ENCODE measurements at regions not wholly inside any gene's neighbourhood (a gene's known extent, or its start where the extent isn't known, plus 50 kb on each side); places are given as distances from the start of the nearest gene placed in this dataset.
"Not testable (repeated sequence)": the region's sequence is repeated elsewhere in the genome, so short reads cannot be mapped to it uniquely, and the experiment has no call there.

DNA sequence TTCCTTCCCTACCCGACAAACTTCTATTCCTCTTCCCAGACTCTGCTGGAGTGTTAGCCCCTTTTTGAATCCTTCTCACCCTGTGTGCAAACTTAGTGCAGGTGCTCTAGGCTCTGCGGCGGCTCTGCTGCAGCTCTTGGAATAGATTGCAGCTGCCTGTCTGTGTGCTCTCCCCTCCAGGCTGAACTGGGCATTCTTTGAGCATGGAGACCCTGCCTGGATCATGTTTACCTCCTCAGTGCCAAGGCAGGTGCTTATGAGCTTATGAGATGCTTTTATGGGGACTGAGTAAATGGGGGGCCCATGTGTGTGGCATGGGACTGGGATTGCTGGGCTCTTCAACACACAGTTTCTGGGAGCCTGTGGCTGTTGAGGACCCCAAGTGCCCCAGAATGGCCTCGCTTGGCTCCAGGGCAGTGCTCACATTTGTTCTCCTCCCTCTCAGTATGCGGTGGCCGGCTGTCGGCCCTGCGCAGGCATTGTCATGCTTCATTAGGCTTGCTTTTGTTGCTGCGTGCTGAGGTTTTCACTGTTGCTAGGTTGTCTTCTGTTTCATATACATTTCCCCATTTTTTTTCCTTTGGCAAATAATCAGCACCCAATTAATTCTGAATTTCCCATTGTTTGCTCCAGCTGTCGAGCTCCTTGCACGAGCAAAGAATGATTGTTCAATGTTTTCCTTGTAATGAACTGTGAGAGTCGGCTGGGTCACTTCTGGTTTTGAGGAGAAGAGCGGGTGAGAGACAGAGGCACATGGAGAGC lies 185.5 kb upstream of the NLRP1 start:
- H3K4me2 ChIP-seq (ENCODE audit: low read length) = no peak overlapping the region

GRCh38 chr17:5770441-5771270 lies 186.3 kb upstream of the NLRP1 start:
- no peaks in the 10 kb centered on the region for H3F3A ChIP-seq (ENCODE audit: control insufficient read depth, insufficient read depth)
- H3K9me2 ChIP-seq (replicated peaks; ENCODE audit: control insufficient read depth, low read length) = no peaks in the 10 kb centered on the region
- no peaks in the 10 kb centered on the region for H3K79me2 ChIP-seq (ENCODE audit: control insufficient read depth, low read length)
- H3K4me2 ChIP-seq (ENCODE audit: low read length) = no peak overlapping the region
- no peak overlapping the region for H3K27ac ChIP-seq (ENCODE audit: low read depth, low read length)
- TF ChIP-seq EZH2phosphoT487 (IDR thresholded peaks at IDR 0.05; ENCODE audit: borderline replicate concordance, low read length) (no peak), CTCF (IDR thresholded peaks at IDR 0.05; ENCODE audit: low read depth, low read length, poor library complexity, severe bottlenecking) (no peak)
- H3K36me3 ChIP-seq (ENCODE audit: control insufficient read depth, low read length) = no peaks in the 10 kb centered on the region
- no peak overlapping the region for H3K4me3 ChIP-seq (ENCODE audit: low read length)
- no peaks in the 10 kb centered on the region for H3K4me1 ChIP-seq (ENCODE audit: control insufficient read depth, low read length)
- H3K27me3 ChIP-seq (ENCODE audit: control insufficient read depth, low read length) = no peaks in the 10 kb centered on the region
- no peaks in the 10 kb centered on the region for H4K20me1 ChIP-seq (ENCODE audit: control insufficient read depth, insufficient read depth, low read depth, low read length)
- no peaks in the 10 kb centered on the region for H3K9me3 ChIP-seq (ENCODE audit: control insufficient read depth, insufficient read depth, low read length)

More for the DNA sequence above, 185.5 kb upstream of the NLRP1 start:
- Histone ChIP-seq H3K4me1 (ENCODE audit: control insufficient read depth, low read length) (no peaks in the 10 kb centered on the region), H3K27ac (ENCODE audit: low read depth, low read length) (no peak overlapping the region), H3K9me2 (replicated peaks; ENCODE audit: control insufficient read depth, low read length) (no peaks in the 10 kb centered on the region), H3K4me3 (ENCODE audit: low read length) (no peak overlapping the region), H3F3A (ENCODE audit: control insufficient read depth, insufficient read depth) (no peaks in the 10 kb centered on the region), H4K20me1 (ENCODE audit: control insufficient read depth, insufficient read depth, low read depth, low read length) (no peaks in the 10 kb centered on the region), H3K27me3 (ENCODE audit: control insufficient read depth, low read length) (no peaks in the 10 kb centered on the region), H3K79me2 (ENCODE audit: control insufficient read depth, low read length) (no peaks in the 10 kb centered on the region), H3K9me3 (ENCODE audit: control insufficient read depth, insufficient read depth, low read length) (no peaks in the 10 kb centered on the region), H3K36me3 (ENCODE audit: control insufficient read depth, low read length) (no peaks in the 10 kb centered on the region)
- TF ChIP-seq CTCF (IDR thresholded peaks at IDR 0.05; ENCODE audit: low read depth, low read length, poor library complexity, severe bottlenecking) (no peak), EZH2phosphoT487 (IDR thresholded peaks at IDR 0.05; ENCODE audit: borderline replicate concordance, low read length) (no peak)

- H3K4me3 ChIP-seq (ENCODE audit: low read length); H3K27me3 ChIP-seq (ENCODE audit: control insufficient read depth, low read length); H3K79me2 ChIP-seq (ENCODE audit: control insufficient read depth, low read length); H3K9me3 ChIP-seq (ENCODE audit: control insufficient read depth, insufficient read depth, low read length); H3F3A ChIP-seq (ENCODE audit: control insufficient read depth, insufficient read depth); H3K4me2 ChIP-seq (ENCODE audit: low read length); H4K20me1 ChIP-seq (ENCODE audit: control insufficient read depth, insufficient read depth, low read depth, low read length); H3K36me3 ChIP-seq (ENCODE audit: control insufficient read depth, low read length); H3K4me1 ChIP-seq (ENCODE audit: control insufficient read depth, low read length); H3K27ac ChIP-seq (ENCODE audit: low read depth, low read length); H3K9me2 ChIP-seq (replicated peaks; ENCODE audit: control insufficient read depth, low read length): not testable (repeated sequence)
These were observed 186.9 kb upstream of the NLRP1 start for GRCh38 chr17:5771271-5771577.

DNA sequence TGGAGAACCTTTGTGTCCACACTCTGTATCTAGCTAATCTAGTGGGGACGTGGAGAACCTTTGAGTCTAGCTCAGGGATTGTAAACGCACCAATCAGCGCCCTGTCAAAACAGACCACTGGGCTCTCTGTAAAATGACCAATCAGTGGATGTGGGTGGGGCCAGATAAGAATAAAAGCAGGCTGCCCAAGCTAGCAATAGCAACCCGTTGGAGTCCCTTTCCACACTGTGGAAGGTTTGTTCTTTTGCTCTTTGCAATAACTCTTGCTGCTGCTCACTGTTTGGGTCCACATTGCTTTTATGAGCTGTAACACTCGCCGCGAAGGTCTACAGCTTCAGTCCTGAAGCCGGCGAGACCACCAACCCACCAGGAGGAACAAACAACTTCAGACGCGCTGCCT lies 187.7 kb upstream of the NLRP1 start:
- H3K27ac ChIP-seq (ENCODE audit: low read depth, low read length) = not testable (repeated sequence)

More for the DNA sequence above, 187.7 kb upstream of the NLRP1 start:
- H3F3A ChIP-seq (ENCODE audit: control insufficient read depth, insufficient read depth); H3K79me2 ChIP-seq (ENCODE audit: control insufficient read depth, low read length); H3K4me3 ChIP-seq (ENCODE audit: low read length); H3K27me3 ChIP-seq (ENCODE audit: control insufficient read depth, low read length); H3K9me2 ChIP-seq (replicated peaks; ENCODE audit: control insufficient read depth, low read length); H3K4me1 ChIP-seq (ENCODE audit: control insufficient read depth, low read length); H3K9me3 ChIP-seq (ENCODE audit: control insufficient read depth, insufficient read depth, low read length); H4K20me1 ChIP-seq (ENCODE audit: control insufficient read depth, insufficient read depth, low read depth, low read length); H3K36me3 ChIP-seq (ENCODE audit: control insufficient read depth, low read length); H3K4me2 ChIP-seq (ENCODE audit: low read length): not testable (repeated sequence)
